HL-60 (cell line): ENCODE measurements at regions not wholly inside any gene's neighbourhood (a gene's known extent, or its start where the extent isn't known, plus 50 kb on each side); places are given as distances from the start of the nearest gene placed in this dataset.

ENCODE experiments used
- CTCF ChIP-seq: IDR thresholded peaks from one replicate; pipeline ENCODE4 v1.5.1; 2011; ENCODE audit warnings: low read length, control low read depth, inconsistent platforms; ENCODE audit not compliant: insufficient read depth
- GABPA ChIP-seq: IDR thresholded peaks from 2 replicates; pipeline ENCODE4 v1.6.1; 2012; ENCODE audit warnings: low read depth
- POLR2AphosphoS5 ChIP-seq: IDR thresholded peaks from 2 replicates; pipeline ENCODE4 v1.6.1; 2012; ENCODE audit warnings: low read depth
- REST ChIP-seq: IDR thresholded peaks from 2 replicates; pipeline ENCODE4 v1.6.1; 2012; ENCODE audit warnings: low read depth; ENCODE audit not compliant: insufficient replicate concordance

- TF ChIP-seq POLR2AphosphoS5 (no peak), CTCF (no peak), REST (no peak), GABPA (no peak)
Measured at GRCh38 chr13:106681536-106681935, 113.6 kb upstream of the ARGLU1 start.
